GM21529 (cell line): ENCODE measurements at regions not wholly inside any gene's neighbourhood (a gene's known extent, or its start where the extent isn't known, plus 50 kb on each side); places are given as distances from the start of the nearest gene placed in this dataset.

Source experiments
- ATAC-seq: cut with Tn5 transposase; IDR thresholded peaks from one replicate; pipeline ENCODE4 v1.9.1; 2021; ENCODE audit not compliant: unreplicated experiment

- no peak for ATAC-seq
These were observed 372.7 kb downstream of the ZNF521 start for GRCh38 chr18:24979235-24979634.

GRCh38 chr18:24982831-24983230 is 369.1 kb downstream of the ZNF521 start:
- no peak for ATAC-seq

GRCh38 chr18:24983566-24984139 is 368.3 kb downstream of the ZNF521 start:
- no peak for ATAC-seq

- ATAC-seq: no peak
These were observed 366.4 kb downstream of the ZNF521 start for GRCh38 chr18:24985586-24985985.

- ATAC-seq: no peak
These were observed 365.2 kb downstream of the ZNF521 start for GRCh38 chr18:24986666-24987302.

- ATAC-seq: no peak
These were observed 364.4 kb downstream of the ZNF521 start for GRCh38 chr18:24987303-24988252.

- no peak for ATAC-seq
These were observed 363.6 kb downstream of the ZNF521 start for GRCh38 chr18:24988253-24988840.

- ATAC-seq: no peak
These were observed 362.0 kb downstream of the ZNF521 start for GRCh38 chr18:24989760-24990593.

- ATAC-seq: no peak
These were observed 361.3 kb downstream of the ZNF521 start for GRCh38 chr18:24990671-24991134.

- no peak for ATAC-seq
These were observed 360.6 kb downstream of the ZNF521 start for GRCh38 chr18:24991141-24992060.

GRCh38 chr18:24992491-24992890 is 359.5 kb downstream of the ZNF521 start:
- ATAC-seq: no peak

- no peak for ATAC-seq
These were observed 358.3 kb downstream of the ZNF521 start for GRCh38 chr18:24993628-24994027.

GRCh38 chr18:24995056-24995455 is 356.9 kb downstream of the ZNF521 start:
- no peak for ATAC-seq

- no peak for ATAC-seq
These were observed 356.2 kb downstream of the ZNF521 start for GRCh38 chr18:24995755-24996154.

GRCh38 chr18:24999650-25000267 is 352.2 kb downstream of the ZNF521 start:
- ATAC-seq: no peak

- ATAC-seq: no peak
These were observed 350.2 kb downstream of the ZNF521 start for GRCh38 chr18:25001803-25002202.

- ATAC-seq: no peak
These were observed 346.2 kb downstream of the ZNF521 start for GRCh38 chr18:25005541-25006403.
